ENCODE measurements at regions not wholly inside any gene's neighbourhood (a gene's known extent, or its start where the extent isn't known, plus 50 kb on each side); places are given as distances from the start of the nearest gene placed in this dataset.
"Not testable (repeated sequence)": the region's sequence is repeated elsewhere in the genome, so short reads cannot be mapped to it uniquely, and the experiment has no call there.

DNA sequence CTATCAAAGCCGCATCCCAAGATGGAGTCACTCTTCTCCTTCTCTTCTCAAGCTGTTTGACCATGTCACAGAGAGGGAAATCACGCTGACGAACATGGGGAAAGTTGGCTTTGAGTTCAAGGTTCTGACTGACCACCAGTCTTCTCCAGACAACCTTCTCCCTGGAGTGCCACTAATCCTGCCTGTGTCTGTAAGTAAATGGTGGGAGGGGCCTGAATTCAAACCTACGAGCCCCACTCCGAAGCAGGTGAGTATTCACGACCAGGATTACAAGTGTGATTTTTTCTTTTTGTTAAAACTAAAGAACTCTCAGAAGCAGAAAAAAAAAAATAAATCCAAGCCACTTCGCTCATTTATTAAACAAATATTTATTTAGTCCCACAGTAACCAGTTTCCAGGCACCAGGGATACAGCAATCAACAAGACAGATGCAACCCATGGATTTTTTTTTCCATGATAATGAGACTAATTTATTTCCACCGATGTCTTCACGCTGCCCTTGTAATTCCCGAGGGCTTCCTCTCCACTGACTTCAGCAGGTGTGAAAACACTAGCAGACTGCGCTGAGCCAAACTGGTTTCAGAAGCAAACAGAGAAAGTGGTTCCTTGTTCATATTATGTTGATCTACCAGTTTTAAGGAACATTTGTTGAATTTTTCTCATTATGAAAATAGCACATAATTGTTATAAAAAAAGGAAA lies 206.0 kb upstream of the NBPF12 start:
- not testable (repeated sequence) for DNase-seq (ENCODE audit: low read depth in 2 of 2)

DNA sequence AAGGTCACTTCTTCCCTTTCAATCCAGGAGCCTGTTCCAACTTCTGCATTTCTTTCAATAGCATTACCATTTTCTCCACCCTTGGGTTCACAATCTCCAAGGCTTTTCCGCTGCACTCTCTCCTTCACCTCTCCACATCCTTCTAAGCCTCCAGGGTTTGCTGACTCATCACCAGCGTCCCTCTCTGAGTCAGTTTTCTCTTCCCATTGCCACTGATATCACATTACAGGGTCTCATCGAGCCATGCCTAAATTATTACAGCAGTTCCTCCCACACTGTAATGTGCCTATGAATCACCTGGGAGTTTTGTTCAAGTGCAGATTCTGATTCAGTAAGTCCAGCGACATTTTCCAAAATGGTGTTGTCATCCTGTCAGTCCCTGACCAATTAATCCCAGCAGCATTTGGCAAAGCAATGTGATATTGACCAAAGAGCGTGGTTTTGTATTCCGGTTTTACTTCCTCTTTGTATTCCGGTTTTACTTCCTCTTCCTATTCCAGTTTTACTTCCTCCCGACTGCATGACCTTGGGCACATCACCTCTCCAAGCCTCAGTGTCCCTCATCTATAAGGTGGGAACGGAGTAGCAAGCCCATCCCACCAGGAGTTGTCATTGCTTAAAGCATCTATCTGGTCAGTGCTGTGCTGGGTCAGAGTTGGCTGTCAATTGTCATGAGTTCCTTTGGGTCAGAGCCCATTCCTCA lies 208.3 kb upstream of the NBPF12 start:
- DNase-seq (ENCODE audit: low read depth in 2 of 2); H3K4me3 ChIP-seq (replicated peaks in 1 of 2; ENCODE audit: low read depth in 2 of 2, low read length in 2 of 2): not testable (repeated sequence)

More for the DNA sequence above, 206.0 kb upstream of the NBPF12 start:
- H3K4me3 ChIP-seq (replicated peaks in 1 of 2; ENCODE audit: low read depth in 2 of 2, low read length in 2 of 2), result not testable (repeated sequence)

DNA sequence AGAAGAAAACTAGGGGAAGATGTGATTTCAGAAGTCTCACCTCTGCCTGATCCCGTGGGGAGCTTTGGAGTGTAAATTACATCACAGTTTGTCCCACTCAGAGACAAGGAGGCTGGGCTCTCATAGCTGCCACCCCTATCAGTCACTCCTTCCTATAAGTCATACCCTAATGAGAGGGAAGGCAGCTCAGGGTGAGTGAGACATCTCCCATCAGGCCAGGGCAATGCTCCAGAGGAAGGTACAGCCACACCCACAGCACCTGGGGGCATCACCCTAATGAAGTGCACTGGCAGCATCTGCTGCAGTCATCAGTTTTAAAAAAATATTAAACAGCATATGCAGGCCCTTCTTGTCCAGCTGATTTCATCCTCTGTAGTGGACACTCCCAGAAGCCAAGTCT lies 223.1 kb upstream of the NBPF12 start:
- not testable (repeated sequence) for H3K4me3 ChIP-seq (replicated peaks in 1 of 2; ENCODE audit: low read depth in 2 of 2, low read length in 2 of 2); DNase-seq (ENCODE audit: low read depth in 2 of 2)

DNA sequence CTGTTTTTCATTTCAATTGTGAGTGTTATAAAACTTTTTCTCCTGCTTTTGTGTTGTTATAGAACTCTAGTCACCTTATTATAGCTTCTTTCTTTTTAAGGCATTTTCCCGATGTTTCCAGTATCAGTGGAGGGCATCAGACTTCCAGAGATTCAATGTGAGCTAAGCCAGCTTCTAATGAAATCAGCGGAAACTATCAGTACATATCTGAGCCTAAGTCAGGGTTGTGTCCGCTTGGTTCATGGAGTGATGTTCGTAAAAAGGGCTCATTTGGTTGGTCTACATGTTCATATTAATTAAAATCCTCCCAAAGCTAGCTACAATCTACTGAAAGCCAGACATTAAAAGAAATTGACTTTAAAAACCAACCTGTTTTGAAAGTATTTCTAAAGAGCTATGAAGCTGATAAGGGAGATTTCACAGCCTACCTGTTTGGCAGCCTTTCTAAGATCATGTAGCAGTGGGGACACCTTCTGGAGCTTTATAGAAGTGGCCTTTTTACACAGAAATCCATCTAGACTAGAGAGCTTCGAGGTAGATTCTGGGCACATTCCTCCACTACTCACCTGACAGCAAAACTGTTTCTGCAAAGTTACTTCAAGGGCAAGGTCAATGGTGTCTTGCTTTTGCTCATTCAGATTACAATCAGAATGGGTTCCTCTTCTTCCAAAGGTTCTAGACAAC lies 227.1 kb upstream of the NBPF12 start:
- DNase-seq (ENCODE audit: low read depth in 2 of 2), result peak; percentile 1 to 13
- H3K4me3 ChIP-seq (replicated peaks in 1 of 2; ENCODE audit: low read depth in 2 of 2, low read length in 2 of 2), result not testable (repeated sequence)

DNA sequence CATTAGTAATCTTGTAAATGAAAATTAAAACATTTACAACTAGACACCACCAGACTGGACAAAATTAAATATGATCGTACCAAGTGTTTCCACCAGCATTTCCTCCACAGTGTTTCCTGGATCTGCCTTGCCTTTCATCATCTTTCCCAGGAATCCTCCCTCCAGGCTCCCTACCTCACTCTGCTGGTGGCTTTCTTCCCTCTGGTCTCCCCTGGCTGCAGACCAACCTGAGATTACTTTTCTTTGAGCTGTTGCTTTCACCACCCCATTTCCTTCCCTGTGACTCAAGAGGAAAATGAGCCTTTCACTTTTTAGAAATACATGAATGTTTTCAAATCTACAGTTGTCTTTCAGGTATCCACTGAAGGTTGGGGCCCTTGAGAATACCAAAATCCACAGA lies 228.8 kb upstream of the NBPF12 start:
- DNase-seq (ENCODE audit: low read depth in 2 of 2); H3K4me3 ChIP-seq (replicated peaks in 1 of 2; ENCODE audit: low read depth in 2 of 2, low read length in 2 of 2): not testable (repeated sequence)

DNA sequence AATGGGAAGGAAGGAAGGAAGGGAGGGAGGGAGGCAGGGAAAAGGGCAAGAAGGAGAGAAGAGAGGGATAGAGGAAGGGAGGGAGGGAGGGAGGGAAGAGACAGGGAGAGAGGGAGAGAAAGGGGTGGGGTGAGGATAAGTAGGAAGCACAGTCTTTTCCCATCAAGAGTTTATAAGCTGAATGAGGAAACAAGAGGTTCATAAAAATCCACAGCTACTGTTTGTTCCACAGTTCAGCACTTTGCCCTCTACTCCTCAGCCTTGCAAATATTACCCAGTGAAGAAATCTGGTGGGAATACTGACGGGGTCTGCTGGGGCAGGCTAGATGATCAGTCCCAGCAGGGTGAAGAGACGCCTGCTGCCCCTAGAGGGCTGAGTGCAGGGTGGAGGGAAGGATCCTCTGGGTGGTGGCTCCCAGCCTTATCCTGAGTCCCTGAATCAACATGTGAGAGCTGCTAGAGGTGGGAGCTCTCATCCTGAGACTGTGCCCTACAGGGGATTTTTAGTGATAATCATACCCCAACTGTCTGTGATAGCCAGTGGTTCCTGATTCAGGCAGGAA lies 233.9 kb upstream of the NBPF12 start:
- not testable (repeated sequence) for H3K4me3 ChIP-seq (replicated peaks in 1 of 2; ENCODE audit: low read depth in 2 of 2, low read length in 2 of 2)

DNA sequence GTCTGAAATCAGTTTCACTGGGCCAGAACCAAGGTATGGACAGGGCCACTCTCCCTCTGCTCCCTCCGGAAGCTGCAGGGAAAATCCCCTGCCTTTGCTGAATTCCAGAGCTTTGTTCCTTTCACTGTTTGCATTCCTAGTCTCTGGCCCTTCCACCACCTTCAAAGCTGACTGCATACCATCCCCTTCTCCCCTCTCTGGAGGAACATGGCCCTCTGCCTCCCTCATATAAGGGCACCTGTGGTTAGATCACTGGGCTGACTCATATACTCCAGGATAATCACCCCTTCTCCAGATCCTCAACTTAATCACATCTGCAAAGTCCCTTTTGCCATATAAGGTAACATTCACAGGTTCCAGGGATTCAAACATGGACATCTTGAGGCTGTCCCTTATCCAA lies 236.8 kb upstream of the NBPF12 start:
- not testable (repeated sequence) for DNase-seq (ENCODE audit: low read depth in 2 of 2); H3K4me3 ChIP-seq (replicated peaks in 1 of 2; ENCODE audit: low read depth in 2 of 2, low read length in 2 of 2)

More for the DNA sequence above, 233.9 kb upstream of the NBPF12 start:
- not testable (repeated sequence) for DNase-seq (ENCODE audit: low read depth in 2 of 2)

DNA sequence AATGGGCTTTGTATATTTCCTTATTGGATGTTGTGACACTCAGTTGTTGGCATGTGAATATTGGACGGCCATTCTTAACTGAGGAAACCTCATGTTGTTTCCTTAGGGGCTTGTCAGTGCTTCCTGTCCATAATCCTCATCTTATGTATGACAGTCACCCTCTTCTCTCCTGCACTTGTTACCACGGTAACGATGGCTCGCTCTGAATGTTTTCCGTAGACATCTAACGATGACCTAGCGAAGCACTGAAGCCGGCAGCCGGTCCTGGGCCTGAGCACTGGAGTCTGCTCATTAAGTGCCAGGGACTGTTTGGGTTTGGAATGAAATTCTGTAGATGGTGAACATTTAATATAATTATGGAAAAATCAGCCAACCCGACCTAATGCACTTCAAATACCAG lies 242.7 kb upstream of the NBPF12 start:
- H3K4me3 ChIP-seq (replicated peaks in 1 of 2; ENCODE audit: low read depth in 2 of 2, low read length in 2 of 2); DNase-seq (ENCODE audit: low read depth in 2 of 2): not testable (repeated sequence)

DNA sequence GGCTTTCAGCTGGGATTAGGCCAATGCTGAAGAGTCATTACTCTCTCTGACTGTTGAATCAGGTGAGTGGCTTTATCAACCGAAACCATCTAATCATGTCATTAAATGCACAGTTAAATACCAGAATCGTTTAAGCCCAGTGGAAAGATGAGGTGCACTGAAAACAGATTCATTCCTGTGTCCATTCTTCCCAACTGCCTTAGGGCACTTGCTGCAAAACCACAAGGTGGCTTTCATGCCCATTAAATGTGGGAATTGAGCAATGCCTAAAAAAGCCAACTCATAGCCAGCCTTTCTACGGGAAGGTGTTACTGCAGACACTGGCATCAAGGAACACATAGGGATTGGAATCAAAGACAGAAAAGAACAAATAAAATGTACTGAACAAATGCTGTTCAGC lies 246.3 kb upstream of the NBPF12 start:
- not testable (repeated sequence) for DNase-seq (ENCODE audit: low read depth in 2 of 2); H3K4me3 ChIP-seq (replicated peaks in 1 of 2; ENCODE audit: low read depth in 2 of 2, low read length in 2 of 2)

DNA sequence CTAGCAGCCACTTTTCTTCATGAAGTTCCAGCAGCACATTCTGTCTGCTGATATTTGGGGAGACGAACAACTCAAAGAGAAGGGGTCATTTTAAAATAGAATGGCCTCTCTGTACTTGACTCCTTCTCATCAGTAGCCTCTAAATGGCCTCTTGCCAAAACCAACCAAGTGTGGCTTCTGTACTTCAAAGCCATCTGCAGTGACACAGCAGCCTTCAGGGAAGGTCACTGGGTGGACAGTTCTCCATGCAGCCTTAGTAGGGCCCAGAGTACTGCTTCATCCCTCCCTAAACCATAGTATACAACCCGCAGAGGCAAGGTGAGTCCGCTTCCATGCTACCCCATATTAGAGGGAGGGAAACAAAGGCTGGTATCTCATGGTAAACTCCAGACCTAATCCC lies 249.2 kb upstream of the NBPF12 start:
- not testable (repeated sequence) for DNase-seq (ENCODE audit: low read depth in 2 of 2); H3K4me3 ChIP-seq (replicated peaks in 1 of 2; ENCODE audit: low read depth in 2 of 2, low read length in 2 of 2)

DNA sequence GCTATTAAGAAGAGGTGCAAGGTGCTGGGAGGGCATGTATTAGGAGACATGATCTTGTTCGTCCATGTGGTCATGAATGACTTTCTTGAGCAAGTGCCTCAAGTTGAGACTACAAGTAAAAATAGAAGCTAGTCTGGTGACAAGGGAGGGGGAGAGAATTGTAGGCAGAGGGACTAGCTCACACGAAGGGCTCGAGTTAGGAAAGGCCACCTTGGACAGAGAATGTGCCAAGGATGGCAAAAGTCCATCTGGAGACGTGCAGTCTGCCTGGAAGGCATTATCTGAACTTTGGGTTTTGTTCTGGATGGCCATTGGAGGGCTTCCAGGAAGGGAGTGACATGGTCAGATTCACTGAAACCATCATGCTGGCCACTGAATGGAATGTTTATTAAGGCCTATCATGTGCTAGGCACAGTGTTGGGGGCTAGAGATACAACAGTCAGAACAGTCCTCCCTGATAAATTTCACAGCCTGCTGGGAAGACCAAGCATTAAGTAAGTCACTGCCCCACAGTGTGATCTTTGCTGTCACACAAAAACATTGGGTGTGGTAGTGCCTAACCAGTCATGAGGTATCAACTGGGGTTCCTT lies 251.3 kb upstream of the NBPF12 start:
- not testable (repeated sequence) for H3K4me3 ChIP-seq (replicated peaks in 1 of 2; ENCODE audit: low read depth in 2 of 2, low read length in 2 of 2); DNase-seq (ENCODE audit: low read depth in 2 of 2)

DNA sequence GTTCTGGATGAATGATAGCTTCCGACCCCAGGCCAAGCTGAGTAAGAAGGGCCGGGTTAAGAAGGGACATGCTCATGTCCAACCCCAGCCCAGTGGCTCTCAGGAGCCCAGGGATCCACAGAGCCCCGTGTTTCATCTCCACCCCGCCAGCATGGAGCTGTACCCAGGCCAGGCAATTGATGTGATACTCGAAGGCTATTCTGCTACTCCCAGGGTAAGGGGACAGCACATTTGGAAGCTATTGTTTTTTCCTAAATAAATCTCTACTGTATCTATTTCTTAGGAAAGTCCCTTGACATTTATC lies 255.0 kb upstream of the NBPF12 start:
- DNase-seq (ENCODE audit: low read depth in 2 of 2); H3K4me3 ChIP-seq (replicated peaks in 1 of 2; ENCODE audit: low read depth in 2 of 2, low read length in 2 of 2): not testable (repeated sequence)

DNA sequence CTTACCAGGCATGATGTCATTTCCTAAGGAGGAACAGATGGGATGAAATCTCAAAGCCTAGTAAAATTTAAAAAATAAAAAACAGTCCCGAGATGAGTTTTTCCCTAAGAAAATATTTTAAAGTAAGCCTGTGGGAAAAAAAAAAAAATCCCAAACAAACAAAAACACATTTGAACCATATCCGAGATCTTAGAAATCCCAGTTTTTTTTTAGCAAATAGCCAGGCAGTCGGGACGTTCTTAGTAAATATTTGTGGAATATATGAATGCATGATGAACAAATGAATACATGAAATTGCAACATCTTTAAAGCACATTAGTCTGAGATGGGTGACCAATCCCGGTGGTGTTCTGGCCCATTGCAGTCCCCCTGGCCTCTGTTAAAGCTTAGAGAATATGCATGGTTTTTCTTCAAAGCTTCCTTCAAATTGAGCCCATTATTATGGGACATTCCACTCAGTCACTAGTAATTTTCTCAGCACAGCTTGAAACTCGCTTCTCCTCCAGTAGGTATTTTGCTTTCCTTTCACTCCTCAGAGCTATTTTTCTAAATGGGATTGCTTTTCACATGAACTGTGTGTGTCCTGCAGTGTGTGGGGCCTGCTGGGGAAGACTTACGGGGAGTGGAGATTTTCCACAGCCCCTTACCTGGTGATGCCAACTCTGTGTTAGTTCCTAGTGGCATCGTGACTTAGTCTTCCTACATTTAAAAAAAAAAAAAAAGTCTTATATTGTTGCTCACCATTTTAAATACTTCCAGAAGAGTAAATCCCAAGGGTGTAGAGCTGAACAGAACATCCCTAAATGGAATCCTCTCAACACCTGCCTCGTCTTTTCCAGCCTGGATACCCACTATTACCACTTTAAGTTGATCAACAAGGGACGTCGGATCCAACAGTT lies 255.6 kb upstream of the NBPF12 start:
- not testable (repeated sequence) for H3K4me3 ChIP-seq (replicated peaks in 1 of 2; ENCODE audit: low read depth in 2 of 2, low read length in 2 of 2); DNase-seq (ENCODE audit: low read depth in 2 of 2)

DNA sequence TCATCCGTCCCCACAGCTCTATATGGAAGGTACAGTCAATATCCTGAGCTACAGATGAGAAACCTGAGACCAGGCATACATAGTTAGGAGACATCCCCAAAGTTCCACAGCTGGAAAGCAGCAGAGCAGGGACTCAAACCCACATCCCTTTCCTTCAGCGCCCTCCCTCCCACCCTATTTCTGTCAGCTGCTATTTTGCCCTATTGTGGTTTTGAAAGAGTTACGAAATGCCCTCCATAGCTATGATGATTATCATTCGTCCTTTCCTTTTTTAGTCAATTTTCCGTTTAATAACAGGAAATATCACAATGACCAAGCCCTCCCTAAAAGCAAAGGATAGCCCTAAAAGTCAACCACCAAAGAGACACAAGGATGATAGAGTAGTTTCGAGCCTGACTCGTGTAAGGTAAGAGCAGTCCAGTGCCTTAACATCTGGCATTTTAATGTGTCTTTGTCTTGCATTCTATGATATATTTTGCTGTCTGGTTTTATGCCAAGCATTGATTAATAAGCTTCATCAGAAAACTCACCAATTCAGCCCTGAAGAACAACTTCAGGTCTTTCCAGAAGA lies 264.3 kb upstream of the NBPF12 start:
- DNase-seq (ENCODE audit: low read depth in 2 of 2), result peak in 1 of 2 donors; percentile 0

DNA sequence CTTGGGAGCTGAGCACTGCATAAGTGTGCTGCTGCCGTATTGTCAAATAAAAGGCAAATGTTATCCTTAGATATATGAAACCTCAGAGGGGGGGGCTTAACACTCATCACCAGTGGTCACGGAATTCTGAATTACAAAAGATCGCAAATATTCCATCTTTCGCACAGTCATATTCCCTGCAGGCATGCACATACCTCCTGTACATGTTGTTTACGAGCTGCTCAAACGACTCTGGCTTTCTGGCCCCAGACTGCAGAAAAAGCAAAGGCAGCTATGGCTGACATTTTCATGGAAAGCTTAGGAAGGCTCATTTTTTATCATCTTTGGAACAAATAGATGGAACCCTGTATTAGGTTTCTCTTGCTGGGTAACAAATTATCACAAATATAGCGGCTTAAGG lies 265.5 kb upstream of the NBPF12 start:
- not testable (repeated sequence) for H3K4me3 ChIP-seq (replicated peaks in 1 of 2; ENCODE audit: low read depth in 2 of 2, low read length in 2 of 2); DNase-seq (ENCODE audit: low read depth in 2 of 2)

More for the DNA sequence above, 264.3 kb upstream of the NBPF12 start:
- H3K4me3 ChIP-seq (replicated peaks in 1 of 2; ENCODE audit: low read depth in 2 of 2, low read length in 2 of 2), result not testable (repeated sequence)

DNA sequence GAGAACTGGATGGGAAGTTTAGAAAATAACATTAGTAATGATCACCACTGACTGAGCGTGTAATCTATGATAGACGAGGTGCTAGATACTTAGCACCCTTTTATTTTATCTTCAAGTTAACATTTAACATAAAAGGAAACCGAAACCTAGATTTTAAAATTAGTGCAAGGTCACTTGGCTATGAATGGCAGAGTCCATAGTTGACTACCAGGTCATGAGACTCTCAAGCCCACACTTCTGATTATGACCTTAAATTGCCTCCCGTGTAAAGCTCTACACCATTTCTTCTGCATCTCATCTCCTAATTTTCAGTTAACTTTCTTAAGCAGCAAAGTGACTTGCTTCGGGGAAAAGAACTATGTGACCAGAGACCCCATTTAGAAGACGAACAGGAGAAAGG lies 266.5 kb upstream of the NBPF12 start:
- DNase-seq (ENCODE audit: low read depth in 2 of 2); H3K4me3 ChIP-seq (replicated peaks in 1 of 2; ENCODE audit: low read depth in 2 of 2, low read length in 2 of 2): not testable (repeated sequence)

Measured in cardiac fibroblast (primary cell).